Stomach (tissue), 4 donors: ENCODE measurements at regions not wholly inside any gene's neighbourhood (a gene's known extent, or its start where the extent isn't known, plus 50 kb on each side); places are given as distances from the start of the nearest gene placed in this dataset.

Source experiments
- EP300 ChIP-seq: sonication (generic); formaldehyde crosslinking; IDR thresholded peaks from one replicate; pipeline ENCODE4 v1.6.1; 2017; ENCODE audit warnings: antibody characterized with exemption
- POLR2A ChIP-seq, 4 donors: fragments of 450-650 bp; IDR thresholded peaks; one replicate each; pipeline ENCODE4 v1.6.1; 2016; ENCODE audit warnings: antibody characterized with exemption in 4 of 4, control low read depth in 2 of 4, mild to moderate bottlenecking in 1 of 4, moderate library complexity in 1 of 4
- POLR2AphosphoS5 ChIP-seq, 3 donors: sonication (generic); formaldehyde crosslinking; IDR thresholded peaks; one replicate each; pipeline ENCODE4 v1.6.1; 2016; ENCODE audit warnings: antibody characterized with exemption in 3 of 3
- TF ChIP-seq, protein P1 (sequence below), 7 experiments: fragments of 450-650 bp in 4 of 7; fragments of 200-600 bp in 3 of 7; sonication (generic) in 3 of 7; IDR thresholded peaks; one replicate each; pipeline ENCODE4 v1.5.1; 2016 to 2019; ENCODE audit warnings: antibody characterized with exemption in 7 of 7, control low read depth in 2 of 7, mild to moderate bottlenecking in 1 of 7

- TF ChIP-seq, protein P1, sequence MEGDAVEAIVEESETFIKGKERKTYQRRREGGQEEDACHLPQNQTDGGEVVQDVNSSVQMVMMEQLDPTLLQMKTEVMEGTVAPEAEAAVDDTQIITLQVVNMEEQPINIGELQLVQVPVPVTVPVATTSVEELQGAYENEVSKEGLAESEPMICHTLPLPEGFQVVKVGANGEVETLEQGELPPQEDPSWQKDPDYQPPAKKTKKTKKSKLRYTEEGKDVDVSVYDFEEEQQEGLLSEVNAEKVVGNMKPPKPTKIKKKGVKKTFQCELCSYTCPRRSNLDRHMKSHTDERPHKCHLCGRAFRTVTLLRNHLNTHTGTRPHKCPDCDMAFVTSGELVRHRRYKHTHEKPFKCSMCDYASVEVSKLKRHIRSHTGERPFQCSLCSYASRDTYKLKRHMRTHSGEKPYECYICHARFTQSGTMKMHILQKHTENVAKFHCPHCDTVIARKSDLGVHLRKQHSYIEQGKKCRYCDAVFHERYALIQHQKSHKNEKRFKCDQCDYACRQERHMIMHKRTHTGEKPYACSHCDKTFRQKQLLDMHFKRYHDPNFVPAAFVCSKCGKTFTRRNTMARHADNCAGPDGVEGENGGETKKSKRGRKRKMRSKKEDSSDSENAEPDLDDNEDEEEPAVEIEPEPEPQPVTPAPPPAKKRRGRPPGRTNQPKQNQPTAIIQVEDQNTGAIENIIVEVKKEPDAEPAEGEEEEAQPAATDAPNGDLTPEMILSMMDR (IDR thresholded peaks at IDR 0.05) = no peak
- TF ChIP-seq POLR2A (IDR thresholded peaks at IDR 0.05) (no peak), EP300 (no peak), POLR2AphosphoS5 (IDR thresholded peaks at IDR 0.05) (no peak)
Measured at GRCh38 chr2:238750212-238750904, 97.5 kb upstream of the TWIST2 start.
